ENCODE measurements at regions not wholly inside any gene's neighbourhood (a gene's known extent, or its start where the extent isn't known, plus 50 kb on each side); places are given as distances from the start of the nearest gene placed in this dataset.

- Histone ChIP-seq H3K9me3 (replicated peaks; ENCODE audit: control insufficient read depth, insufficient read depth, low read depth, low read length) (no peaks in the 10 kb centered on the region), H3K79me2 (ENCODE audit: control insufficient read depth, insufficient read depth, low read length) (no peaks in the 10 kb centered on the region), H3K36me3 (ENCODE audit: control insufficient read depth, insufficient read depth, low read length) (no peaks in the 10 kb centered on the region), H2AFZ (ENCODE audit: low read depth, low read length) (no peak overlapping the region), H3K4me3 (no peak overlapping the region), H3K9ac (ENCODE audit: insufficient read depth in 1 of 2, low read depth in 2 of 2, low read length in 2 of 2) (no peak overlapping the region), H3K27ac (ENCODE audit: extremely low read depth, low read depth, low read length) (no peak overlapping the region), H3K9me1 (ENCODE audit: control insufficient read depth, insufficient read depth, low read length) (no peaks in the 10 kb centered on the region), H3K4me2 (ENCODE audit: insufficient read depth, low read length) (no peak overlapping the region), H4K20me1 (replicated peaks; ENCODE audit: control insufficient read depth, insufficient read depth, low read length) (no peaks in the 10 kb centered on the region), H3K4me1 (replicated peaks in 1 of 2; ENCODE audit: control insufficient read depth in 2 of 2, insufficient read depth in 2 of 2, low read length in 2 of 2) (no peaks in the 10 kb centered on the region), H3K27me3 (ENCODE audit: control insufficient read depth in 2 of 2, insufficient read depth in 2 of 2, low read length in 2 of 2) (no peaks in the 10 kb centered on the region)
- DNase-seq (ENCODE audit: extremely low read depth in 1 of 4, low spot score in 3 of 4) (no peak), FAIRE-seq (no peak), ATAC-seq (no peak)
- TF ChIP-seq, protein P1, sequence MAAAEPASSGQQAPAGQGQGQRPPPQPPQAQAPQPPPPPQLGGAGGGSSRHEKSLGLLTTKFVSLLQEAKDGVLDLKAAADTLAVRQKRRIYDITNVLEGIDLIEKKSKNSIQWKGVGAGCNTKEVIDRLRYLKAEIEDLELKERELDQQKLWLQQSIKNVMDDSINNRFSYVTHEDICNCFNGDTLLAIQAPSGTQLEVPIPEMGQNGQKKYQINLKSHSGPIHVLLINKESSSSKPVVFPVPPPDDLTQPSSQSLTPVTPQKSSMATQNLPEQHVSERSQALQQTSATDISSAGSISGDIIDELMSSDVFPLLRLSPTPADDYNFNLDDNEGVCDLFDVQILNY (CRISPR knock-in tag; IDR thresholded peaks at IDR 0.05), result no peak
- TF ChIP-seq RAD51 (IDR thresholded peaks at IDR 0.05; ENCODE audit: borderline replicate concordance, low read depth), result no peak
- TF ChIP-seq, protein P2, sequence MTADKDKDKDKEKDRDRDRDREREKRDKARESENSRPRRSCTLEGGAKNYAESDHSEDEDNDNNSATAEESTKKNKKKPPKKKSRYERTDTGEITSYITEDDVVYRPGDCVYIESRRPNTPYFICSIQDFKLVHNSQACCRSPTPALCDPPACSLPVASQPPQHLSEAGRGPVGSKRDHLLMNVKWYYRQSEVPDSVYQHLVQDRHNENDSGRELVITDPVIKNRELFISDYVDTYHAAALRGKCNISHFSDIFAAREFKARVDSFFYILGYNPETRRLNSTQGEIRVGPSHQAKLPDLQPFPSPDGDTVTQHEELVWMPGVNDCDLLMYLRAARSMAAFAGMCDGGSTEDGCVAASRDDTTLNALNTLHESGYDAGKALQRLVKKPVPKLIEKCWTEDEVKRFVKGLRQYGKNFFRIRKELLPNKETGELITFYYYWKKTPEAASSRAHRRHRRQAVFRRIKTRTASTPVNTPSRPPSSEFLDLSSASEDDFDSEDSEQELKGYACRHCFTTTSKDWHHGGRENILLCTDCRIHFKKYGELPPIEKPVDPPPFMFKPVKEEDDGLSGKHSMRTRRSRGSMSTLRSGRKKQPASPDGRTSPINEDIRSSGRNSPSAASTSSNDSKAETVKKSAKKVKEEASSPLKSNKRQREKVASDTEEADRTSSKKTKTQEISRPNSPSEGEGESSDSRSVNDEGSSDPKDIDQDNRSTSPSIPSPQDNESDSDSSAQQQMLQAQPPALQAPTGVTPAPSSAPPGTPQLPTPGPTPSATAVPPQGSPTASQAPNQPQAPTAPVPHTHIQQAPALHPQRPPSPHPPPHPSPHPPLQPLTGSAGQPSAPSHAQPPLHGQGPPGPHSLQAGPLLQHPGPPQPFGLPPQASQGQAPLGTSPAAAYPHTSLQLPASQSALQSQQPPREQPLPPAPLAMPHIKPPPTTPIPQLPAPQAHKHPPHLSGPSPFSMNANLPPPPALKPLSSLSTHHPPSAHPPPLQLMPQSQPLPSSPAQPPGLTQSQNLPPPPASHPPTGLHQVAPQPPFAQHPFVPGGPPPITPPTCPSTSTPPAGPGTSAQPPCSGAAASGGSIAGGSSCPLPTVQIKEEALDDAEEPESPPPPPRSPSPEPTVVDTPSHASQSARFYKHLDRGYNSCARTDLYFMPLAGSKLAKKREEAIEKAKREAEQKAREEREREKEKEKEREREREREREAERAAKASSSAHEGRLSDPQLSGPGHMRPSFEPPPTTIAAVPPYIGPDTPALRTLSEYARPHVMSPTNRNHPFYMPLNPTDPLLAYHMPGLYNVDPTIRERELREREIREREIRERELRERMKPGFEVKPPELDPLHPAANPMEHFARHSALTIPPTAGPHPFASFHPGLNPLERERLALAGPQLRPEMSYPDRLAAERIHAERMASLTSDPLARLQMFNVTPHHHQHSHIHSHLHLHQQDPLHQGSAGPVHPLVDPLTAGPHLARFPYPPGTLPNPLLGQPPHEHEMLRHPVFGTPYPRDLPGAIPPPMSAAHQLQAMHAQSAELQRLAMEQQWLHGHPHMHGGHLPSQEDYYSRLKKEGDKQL (CRISPR knock-in tag; IDR thresholded peaks at IDR 0.05; ENCODE audit: borderline replicate concordance), result no peak
- no peak for TF ChIP-seq TGIF2 (CRISPR knock-in tag; IDR thresholded peaks at IDR 0.05)
- TF ChIP-seq DACH1 (IDR thresholded peaks at IDR 0.05; ENCODE audit: partially characterized antibody), result no peak
- TF ChIP-seq MCM2 (IDR thresholded peaks at IDR 0.05; ENCODE audit: low read depth), result no peak
- TF ChIP-seq ZNF785 (CRISPR knock-in tag; IDR thresholded peaks at IDR 0.05), result no peak
- in situ Hi-C loops (cut with MboI), result no loop called here
- BruUV-seq (replicated peaks), result no TSS peak
- ChIA-PET POLR2A (no interaction called here), CTCF (ENCODE audit: low intra/inter-chr PET ratio) (no interaction called here)
- intact Hi-C loops (cut with micrococcal nuclease), result no loop called here
- 0% methylated on average over 1 of the region's 1 CpG for WGBS (ENCODE audit: insufficient coverage, low coverage, missing lambda C conversion rate)
Observed at GRCh38 chr5:68780299-68780955, 313.4 kb upstream of the SLC30A5 start.

Data from K562 (cell line).